HG03442 (cell line): ENCODE measurements at regions not wholly inside any gene's neighbourhood (a gene's known extent, or its start where the extent isn't known, plus 50 kb on each side); places are given as distances from the start of the nearest gene placed in this dataset.

Experiments
- ATAC-seq: cut with Tn5 transposase; IDR thresholded peaks from one replicate; pipeline ENCODE4 v1.9.1; 2021; ENCODE audit warnings: mild to moderate bottlenecking, moderate library complexity; ENCODE audit not compliant: unreplicated experiment

DNA sequence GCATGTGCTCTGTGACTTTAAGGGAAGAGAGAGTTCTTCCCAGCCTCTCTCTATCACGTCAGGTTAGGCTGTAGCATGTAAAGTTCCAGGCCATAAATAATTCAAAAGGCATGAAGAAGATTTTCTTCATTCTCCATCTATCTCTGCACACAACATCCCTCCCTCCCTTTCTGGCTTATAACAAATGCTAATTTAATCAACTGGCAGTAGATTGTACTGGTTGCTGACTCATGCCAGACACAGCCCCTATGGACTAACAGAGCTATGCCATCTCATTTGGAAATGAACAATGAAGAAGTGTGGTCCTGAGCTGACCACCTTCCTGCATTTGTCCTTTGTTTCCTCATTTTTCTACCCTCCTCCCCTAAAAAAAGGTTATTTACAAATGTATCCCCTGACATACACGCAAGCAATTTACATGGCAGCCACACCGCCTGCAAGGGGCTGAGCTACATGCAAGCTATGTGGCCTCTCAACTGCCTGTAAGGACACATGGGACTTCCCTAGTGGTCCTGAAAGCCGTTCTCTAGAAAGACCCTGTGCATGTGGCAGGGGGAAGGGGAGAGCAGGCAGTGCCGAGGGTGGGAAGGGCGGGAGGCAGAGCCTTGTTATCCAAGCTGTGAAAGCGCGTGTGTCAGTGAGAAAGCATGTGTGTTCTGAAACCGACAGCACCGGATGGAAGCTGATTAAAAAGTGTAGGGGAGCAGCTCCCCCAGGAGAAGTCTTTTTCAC is 90.9 kb upstream of the KLF7 start:
- no peak for ATAC-seq

DNA sequence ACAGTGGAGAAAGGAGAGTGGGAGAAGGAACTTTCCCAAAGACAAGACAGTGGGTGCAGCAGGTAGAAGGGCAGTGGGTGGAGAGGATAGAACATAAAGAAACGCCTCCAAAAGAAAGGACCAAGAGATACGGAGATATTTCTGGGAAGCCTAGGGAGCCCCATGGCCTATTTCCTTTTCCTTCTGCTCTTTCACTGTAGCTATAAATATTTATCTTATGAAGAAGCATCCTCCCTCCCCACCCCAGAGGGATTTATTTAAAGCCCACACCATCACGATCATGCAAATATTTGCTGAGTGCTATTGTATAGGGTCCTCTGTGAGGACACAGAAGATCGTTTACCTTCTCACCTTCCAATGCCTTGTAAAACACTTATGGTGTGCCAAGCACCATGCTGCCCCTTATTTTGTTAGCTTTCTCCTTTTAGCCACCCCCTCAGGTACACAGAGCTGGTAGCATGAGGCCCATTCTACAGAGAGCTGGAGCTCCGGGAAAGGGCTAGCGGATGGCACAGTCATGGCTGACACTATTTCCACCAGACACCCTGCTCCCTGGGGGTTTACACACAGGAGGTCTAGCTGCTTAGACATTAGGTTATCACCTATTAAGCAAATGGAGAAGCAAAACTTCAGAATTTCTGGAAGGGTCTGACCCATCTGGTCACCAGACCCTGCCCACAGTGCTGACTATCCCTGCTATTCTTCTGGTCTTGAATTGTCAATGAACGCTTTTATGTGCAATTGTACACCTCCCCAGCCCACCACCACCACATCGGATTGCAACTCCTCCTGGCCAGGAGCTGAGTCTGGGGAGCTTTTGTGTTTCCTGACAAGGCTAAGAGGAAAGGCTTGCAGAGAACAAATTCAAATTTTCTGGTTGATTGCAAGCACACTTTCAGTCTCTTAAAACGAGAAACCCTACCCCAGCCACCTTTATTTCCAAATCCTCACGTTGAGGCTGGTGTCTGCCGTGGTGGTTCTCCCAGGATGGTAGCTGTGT is 91.8 kb upstream of the KLF7 start:
- ATAC-seq = no peak

DNA sequence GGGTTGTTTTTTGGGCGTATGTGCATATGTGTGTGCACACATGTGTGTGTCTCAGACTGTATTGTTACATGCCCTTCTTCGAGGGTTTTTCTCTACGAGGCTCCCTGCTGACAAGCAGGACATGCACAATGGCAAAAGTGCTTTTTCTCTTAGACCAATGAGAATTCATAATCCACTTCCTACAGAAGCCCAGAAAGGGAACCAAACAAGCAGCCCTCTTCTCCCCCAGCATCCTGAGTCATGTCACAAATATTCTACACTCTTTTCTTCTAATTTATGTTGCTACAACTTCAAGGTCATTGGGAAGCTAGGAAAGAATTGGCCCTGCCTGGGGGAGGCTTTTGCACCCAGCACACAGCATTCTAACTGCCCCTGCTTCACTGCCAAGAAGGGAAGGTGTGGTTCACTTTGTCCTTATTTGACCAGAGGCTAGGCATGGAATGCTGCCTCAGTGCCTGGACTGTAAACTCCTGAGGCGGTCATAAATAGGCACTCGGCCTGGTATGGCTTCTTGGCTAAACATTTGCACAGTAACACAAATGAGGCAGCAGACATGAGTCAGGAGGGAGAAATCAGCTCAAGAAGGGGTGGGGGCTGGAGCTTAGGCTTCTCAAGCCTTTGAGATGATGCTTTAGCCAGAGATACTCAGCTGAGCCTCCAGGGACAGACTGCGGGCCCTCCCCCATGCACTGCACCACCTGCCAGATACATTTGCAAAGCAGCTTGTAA is 92.7 kb upstream of the KLF7 start:
- no peak for ATAC-seq

DNA sequence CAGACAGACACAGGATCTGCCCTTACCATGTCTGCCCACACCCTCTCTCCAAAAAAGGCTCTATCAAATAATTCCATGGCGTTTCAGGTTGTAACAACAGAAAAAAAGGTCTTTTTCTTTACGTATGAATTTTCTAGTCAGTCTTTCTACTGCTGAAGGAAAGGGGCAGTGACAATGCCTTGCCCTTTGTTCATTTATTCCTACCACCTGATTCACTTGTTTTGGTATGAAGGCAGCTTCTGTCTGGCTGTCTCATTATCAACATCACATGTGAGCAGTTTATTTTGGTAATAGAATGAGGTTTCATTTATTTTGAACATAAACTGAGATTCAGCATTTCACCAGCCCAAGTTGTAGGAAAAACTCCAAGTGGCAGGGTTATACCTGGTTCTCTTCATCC is 94.3 kb upstream of the KLF7 start:
- no peak for ATAC-seq

DNA sequence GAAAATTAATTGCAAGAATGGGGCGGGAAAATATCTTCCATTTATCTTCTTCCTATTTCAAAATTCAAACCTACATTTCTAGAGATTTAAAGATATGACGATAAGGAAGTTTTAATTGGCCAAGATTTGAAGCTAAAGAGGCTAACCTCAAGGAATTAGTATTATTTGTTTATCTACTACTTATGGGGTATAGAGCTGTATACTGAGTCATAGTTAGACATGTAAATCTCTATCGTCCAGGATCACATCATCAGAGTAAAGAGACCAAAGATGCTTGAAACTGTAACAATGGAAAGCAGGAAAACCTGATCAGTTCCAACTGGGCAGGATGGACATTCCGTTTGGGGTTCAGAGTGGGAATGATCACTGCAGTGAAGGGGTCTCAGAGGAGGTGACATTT is 95.2 kb upstream of the KLF7 start:
- no peak for ATAC-seq

DNA sequence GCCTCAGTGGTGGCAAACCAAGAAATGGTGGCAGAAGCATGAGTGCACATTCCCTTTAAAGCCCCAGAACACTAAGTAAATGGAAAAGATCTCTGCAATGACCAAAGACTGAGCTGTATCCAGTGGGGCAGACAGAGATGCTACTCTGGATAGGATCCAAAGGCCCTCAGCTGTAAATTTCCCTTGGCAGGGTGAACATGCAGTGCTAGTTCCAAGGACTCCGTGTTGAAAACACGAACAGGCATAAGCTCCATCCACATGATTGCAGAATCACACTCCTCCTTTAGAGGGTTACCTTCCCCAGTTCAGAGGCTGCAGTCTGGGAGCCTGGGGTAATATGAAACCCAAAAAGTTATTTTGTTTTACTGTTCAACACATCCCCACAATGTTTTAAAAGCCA is 98.6 kb upstream of the KLF7 start:
- no peak for ATAC-seq

DNA sequence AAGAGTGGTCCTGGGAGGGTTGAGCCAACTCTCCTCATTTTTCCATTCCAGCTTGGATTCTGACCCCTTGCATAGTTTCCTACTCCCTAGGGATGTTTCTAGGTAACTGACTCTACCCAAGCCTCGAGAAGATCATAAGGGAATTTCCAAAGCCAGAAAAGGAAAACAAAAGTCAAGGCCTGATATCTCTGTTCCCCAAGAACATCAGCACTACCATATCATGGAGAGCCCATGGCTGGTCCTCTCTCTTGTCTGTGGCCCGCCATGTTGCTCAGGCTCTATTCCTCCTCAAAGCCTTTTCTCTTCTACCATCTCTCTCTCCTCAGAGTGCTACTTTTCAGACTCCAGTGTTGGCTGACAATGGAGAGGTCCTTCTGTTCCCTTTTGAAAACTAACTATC is 99.6 kb upstream of the KLF7 start:
- ATAC-seq = no peak

DNA sequence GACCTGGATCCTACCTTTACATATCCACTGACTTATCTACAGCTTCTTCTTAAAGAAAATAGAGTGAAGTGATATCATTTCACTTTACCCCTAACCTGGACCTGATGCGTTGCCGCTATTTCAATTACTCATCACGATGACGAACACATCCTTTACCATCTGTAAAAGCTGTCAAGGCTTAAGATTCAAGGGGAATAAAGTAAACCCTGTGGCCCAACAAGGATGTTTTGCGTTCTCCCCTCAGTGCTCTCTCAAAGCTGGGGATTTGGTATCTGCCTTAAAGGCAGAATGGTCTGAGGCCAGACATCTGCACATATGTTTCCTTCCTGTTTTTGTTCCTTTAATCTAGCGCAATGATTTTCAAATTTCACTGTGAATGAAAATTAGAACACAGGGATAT is 100.1 kb upstream of the KLF7 start:
- ATAC-seq = no peak

DNA sequence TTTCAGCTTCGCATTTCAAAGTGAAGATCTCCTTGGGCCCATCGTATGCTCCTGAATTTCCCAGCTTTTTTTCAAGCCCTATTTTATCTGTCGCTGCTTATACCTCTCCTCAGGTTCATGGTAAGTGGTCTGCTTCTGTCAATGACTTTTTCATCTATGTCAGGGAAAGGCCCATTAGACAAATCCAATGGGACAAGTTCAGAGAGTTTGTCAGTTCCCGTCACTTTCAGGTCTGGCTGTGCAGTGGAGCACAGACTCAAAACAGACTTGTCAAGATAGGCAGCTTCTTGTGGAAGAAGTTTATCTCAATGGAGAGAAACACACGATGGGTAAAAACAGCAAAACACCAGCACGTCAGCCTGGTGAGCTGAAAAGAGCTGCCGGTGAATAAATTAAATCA is 100.9 kb upstream of the KLF7 start:
- ATAC-seq = no peak

DNA sequence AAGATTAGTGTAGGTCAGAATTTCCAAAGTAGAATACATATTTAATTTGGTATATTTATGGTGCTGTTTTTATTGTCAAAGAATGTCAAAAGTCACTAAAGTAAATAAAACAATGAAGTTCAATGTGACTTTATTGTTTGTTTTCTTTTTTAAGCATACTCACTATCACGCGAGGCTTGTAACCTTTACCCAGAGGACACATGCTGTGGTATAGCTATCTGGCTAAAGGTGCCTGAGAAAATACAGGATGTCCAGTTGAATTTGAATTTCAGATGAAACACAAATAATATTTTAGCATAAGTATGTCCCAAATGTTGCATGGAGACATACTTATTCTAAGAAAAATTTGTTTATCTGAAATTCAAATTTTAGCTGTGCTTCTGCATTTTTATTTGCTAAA is 103.3 kb upstream of the KLF7 start:
- no peak for ATAC-seq

DNA sequence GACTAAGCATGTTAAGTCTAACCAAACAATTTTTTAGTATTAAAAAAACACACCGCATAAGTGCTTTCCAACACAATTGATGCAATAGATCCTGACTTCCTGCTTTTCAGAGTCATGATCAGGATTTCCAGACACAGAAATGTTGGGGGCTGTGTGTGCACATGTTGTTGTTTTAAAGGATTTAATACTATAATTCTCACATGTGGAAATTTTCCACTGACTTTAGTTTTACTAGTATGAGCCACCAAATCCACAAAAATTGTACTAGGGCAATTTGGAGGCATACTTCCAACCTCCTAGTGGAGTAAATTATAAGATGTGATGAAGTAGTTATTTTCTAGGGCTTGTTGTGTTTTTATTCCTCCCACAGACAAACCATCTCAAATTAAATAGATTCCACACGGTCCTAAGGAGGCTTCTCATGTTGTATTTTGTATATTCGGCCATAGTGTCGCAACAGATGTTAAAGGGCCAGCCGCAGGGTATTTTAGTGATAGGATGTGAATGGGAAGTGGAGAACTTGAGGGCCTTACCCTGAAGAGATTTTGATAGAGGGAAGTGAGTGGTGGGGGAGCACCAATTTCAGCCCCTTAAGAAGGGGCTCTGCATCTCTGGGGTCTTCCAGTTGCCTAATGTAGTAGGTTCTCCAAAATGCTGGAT is 108.9 kb upstream of the KLF7 start:
- ATAC-seq = no peak

DNA sequence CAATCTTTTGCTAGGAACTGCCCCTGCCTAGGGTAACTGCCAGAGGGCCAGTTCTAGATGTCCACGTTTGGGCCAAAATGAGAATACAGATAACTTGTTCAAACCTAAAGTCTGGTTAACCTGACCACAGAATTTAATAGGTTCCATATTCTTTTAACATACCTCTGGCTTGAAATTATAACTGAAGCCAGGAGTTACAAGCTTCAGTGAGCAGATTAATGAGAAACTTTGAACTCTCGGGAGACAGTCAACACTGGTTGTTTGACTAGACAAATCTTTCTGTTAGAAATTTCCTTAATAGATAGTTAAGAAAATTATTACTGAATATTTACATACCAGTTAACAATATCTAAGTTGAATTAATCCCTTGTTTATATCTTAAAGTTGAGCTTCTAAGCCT is 110.0 kb upstream of the KLF7 start:
- no peak for ATAC-seq

DNA sequence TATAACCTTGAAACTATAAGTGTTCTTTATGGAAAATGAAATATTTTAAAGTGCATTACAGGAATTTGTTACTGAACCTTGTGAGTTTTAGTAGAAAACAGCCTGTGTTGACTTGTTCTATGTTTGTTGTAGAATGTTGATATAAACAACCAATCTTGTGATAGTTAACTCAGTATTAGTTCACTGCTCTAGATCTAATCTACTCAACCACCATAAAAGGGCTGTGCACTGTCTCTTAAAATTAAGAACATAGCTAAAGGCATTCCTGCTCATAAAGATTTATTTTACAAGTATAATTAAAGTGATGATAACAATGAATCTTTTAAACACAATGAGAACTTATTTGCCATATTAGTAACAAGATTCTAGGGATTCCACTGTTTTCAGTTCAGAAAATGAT is 110.5 kb upstream of the KLF7 start:
- no peak for ATAC-seq

DNA sequence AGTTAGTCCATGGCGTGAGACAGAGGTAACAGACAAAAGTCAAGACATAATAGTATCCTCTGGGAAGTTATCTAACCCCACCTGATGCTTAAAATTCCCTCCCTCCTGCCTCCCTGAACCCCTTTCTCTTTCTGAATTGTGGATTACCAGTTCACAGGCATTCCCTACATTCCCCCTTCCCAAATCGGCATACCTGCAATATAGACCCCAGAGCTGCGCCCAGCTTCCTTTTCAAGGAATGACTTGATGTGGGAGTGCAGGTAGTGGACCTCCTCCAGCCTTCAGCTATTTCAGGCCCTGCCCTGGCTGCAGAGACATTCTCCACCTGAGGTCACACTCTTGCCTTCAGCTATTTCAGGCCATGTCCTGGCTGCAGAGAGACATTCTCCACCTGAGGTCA is 111.1 kb upstream of the KLF7 start:
- ATAC-seq = no peak

DNA sequence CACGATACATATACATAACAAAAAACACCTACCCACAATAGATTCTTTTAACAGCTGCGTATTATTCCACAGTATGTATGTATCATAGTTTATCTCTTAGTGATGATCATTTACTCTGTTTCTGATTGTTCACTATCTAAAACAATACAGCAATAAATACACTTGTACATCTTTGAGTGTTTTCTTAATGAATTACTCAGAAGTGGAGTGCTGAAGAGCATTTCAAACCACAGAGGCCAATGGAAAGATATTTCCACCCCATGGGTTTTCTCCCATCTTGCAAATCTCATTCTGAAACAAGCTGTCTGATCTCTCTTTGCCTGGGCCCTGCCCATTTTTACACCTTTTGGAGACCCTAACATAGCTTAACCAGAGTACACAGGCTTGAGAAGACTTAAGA is 113.8 kb upstream of the KLF7 start:
- no peak for ATAC-seq

DNA sequence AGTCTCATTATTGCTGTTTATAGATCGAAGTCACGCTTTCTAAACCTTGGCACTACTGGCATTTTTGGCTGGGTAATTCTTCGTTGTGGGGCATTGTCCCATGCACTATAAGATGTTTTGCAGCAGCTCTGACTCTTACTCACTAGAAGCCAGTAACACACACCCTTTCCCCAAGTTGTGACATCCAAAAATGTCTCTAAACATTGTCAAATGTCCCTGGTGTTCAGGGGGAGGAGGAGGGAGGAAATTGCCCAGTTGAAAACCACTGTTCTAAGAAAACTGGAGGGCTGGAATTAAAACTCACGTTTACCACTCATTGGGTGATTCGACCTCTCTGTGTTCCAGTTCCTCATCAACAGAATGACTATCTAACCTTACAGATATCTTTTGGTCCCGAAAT is 115.7 kb upstream of the KLF7 start:
- ATAC-seq = no peak

DNA sequence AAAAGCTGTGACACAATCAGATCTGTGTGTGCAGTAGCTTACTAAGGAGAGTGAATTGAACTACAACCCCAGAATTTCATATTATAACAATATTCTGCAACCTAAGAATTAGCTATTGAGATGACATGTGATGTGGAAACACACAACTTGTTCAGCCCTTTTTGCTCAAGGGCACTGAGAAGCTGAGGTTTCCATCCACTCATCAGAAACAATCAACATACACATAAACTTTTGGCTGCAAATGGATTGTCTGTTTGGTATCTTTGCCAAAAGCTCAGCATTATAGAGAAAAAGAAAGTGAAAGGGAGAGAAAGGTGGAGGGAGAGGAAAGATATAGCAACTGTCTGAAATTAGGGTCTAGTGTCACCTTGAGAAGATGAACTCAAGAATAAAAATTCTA is 117.2 kb upstream of the KLF7 start:
- ATAC-seq = peak; percentile 24

DNA sequence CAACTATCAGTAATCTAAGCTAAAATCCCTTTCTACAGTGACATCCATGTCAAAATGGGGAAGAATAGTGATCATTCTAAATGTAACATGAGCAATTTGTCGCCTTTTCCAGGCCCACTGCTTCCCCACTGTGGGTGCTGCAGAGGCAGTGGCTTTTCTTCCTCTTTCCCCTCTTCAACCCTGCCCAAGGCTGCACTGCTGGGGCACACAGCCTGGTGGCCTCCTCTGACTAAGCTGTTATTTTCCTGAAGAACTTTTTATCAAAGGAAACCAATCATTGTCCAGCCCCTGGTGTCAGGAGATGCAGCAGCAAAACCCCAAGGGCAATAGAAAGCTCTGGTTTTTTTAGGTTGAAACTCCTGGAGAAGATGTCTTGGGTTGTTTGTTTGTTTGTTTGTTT is 117.6 kb upstream of the KLF7 start:
- ATAC-seq = peak; percentile 39

DNA sequence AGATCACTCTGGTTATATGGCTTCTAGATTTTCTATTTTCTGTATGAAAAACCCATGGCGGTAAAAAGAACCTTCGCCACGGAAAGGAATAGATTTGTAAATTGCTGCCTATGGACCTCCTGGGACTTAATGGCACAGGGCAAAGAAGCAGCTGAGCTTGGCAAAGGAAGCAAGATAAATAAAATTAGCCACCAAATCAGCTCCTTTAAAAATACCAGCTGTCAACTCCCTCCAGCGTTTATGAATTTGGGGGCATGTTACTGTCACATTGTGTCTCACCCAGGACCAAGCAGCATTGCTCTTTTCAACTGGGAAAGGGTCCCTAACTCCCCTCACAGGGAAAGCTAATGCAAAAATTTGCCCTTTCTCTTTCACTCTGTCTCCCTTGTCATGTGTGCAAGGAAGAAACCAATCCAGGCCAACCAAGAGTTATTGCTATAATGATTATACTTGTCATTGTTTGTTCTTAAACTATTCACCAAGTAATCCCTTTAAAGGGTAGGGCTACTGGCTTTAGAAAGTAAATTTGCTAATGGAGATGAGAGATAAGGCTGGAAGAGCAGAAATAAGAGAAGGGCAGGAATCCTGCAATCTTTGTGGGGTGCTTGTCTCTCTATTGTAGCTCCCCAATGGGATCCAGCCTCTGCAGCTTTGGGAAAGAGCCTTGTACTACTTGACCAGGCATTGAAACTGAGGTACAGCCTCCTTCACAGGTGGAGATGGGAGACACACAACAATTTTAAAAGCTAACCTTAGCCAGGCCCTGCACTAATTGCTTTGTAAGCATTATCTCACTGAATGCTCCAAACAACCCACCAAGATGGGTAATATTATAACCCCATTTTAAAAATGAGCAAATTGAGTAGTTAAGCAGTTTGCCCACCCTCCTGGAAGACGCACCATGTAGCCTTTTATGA is 119.1 kb upstream of the KLF7 start:
- no peak for ATAC-seq

DNA sequence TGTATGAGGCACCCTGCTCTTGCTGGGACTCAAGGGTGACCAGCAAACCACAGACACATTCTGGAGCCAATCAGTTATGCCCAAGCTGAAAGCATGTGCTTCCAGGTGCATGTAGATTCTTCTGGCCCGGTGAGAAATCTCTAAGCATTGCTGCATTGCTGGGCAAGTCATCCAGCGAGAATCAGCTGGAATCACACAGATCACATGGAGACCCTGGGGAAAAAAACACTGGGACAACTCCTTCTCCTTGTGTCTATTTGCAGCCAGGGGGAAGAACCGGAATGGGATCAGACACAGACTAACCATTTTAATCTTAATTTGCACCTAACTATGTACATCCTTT is 119.7 kb upstream of the KLF7 start:
- no peak for ATAC-seq
